ENCODE measurements at regions not wholly inside any gene's neighbourhood (a gene's known extent, or its start where the extent isn't known, plus 50 kb on each side); places are given as distances from the start of the nearest gene placed in this dataset.
"Not testable (repeated sequence)": the region's sequence is repeated elsewhere in the genome, so short reads cannot be mapped to it uniquely, and the experiment has no call there.

- no peak for DNase-seq
- WGBS, 2 donors (ENCODE audit: low coverage in 1 of 2), result 73% methylated on average over 3 of the region's 3 CpGs; no CpG with 5 or more reads in 1 of the 2 donors
- H3K4me3 ChIP-seq, result no peak overlapping the region
- H3K27ac ChIP-seq, result no peak overlapping the region
- TF ChIP-seq CTCF (IDR thresholded peaks at IDR 0.05) (no peak), POLR2A (IDR thresholded peaks at IDR 0.05) (no peak), POLR2AphosphoS5 (IDR thresholded peaks at IDR 0.05) (no peak), EP300 (IDR thresholded peaks at IDR 0.05; ENCODE audit: low read depth) (no peak)
- H3K36me3 ChIP-seq, result no peaks in the 10 kb centered on the region
- H3K4me1 ChIP-seq, result no peaks in the 10 kb centered on the region
- H3K9me3 ChIP-seq, result peaks cover 11 to 16% of the 10 kb centered on the region in 2 donors
- in situ Hi-C loops (cut with MboI; ENCODE audit: low pct_ligation_motif_present in 1 of 4, low pct_unique_long_range_greater_than_20kb in 1 of 4, low sequenced_read_pairs in 3 of 4), result no loop called here
- intact Hi-C loops (cut with DNase I; ENCODE audit: low total_unique reads), result no loop called here
- no peaks in the 10 kb centered on the region for H3K27me3 ChIP-seq
Measured at GRCh38 chr19:13681509-13681908, 82.8 kb upstream of the MRI1 start.

GRCh38 chr19:13680708-13681360, 83.5 kb upstream of the MRI1 start:
- H3K4me3 ChIP-seq; H3K27me3 ChIP-seq; H3K4me1 ChIP-seq; in situ Hi-C loops (cut with MboI; ENCODE audit: low pct_ligation_motif_present in 1 of 4, low pct_unique_long_range_greater_than_20kb in 1 of 4, low sequenced_read_pairs in 3 of 4); DNase-seq; H3K36me3 ChIP-seq; intact Hi-C loops (cut with DNase I; ENCODE audit: low total_unique reads); H3K27ac ChIP-seq: not testable (repeated sequence)
- H3K9me3 ChIP-seq, result peaks cover 11 to 16% of the 10 kb centered on the region in 2 donors
- WGBS, 2 donors (ENCODE audit: low coverage in 1 of 2), result 90 to 91% methylated on average over 2 to 7 of the region's 7 CpGs

GRCh38 chr19:13676967-13677366, 87.4 kb upstream of the MRI1 start:
- H3K27me3 ChIP-seq; H3K27ac ChIP-seq; H3K4me1 ChIP-seq; DNase-seq; in situ Hi-C loops (cut with MboI; ENCODE audit: low pct_ligation_motif_present in 1 of 4, low pct_unique_long_range_greater_than_20kb in 1 of 4, low sequenced_read_pairs in 3 of 4); intact Hi-C loops (cut with DNase I; ENCODE audit: low total_unique reads); H3K4me3 ChIP-seq; H3K36me3 ChIP-seq: not testable (repeated sequence)
- 60 to 76% methylated on average over 1 to 5 of the region's 5 CpGs for WGBS, 2 donors (ENCODE audit: low coverage in 1 of 2)
- H3K9me3 ChIP-seq, result peaks cover 11 to 16% of the 10 kb centered on the region in 2 donors

GRCh38 chr19:13672480-13673175, 91.7 kb upstream of the MRI1 start:
- DNase-seq; H3K27ac ChIP-seq; in situ Hi-C loops (cut with MboI; ENCODE audit: low pct_ligation_motif_present in 1 of 4, low pct_unique_long_range_greater_than_20kb in 1 of 4, low sequenced_read_pairs in 3 of 4): not testable (repeated sequence)

GRCh38 chr19:13670846-13671245, 93.5 kb upstream of the MRI1 start:
- Histone ChIP-seq H3K27me3 (no peaks in the 10 kb centered on the region), H3K9me3 (no peaks in the 10 kb centered on the region), H3K4me3 (no peak overlapping the region), H3K27ac (no peak overlapping the region), H3K36me3 (no peaks in the 10 kb centered on the region), H3K4me1 (no peaks in the 10 kb centered on the region)
- in situ Hi-C loops (cut with MboI; ENCODE audit: low pct_ligation_motif_present in 1 of 4, low pct_unique_long_range_greater_than_20kb in 1 of 4, low sequenced_read_pairs in 3 of 4) (no loop called here), intact Hi-C loops (cut with DNase I; ENCODE audit: low total_unique reads) (no loop called here)
- no peak for DNase-seq
- no peak for TF ChIP-seq CTCF (IDR thresholded peaks at IDR 0.05)
- no peak for TF ChIP-seq POLR2AphosphoS5 (IDR thresholded peaks at IDR 0.05)
- TF ChIP-seq EP300 (IDR thresholded peaks at IDR 0.05; ENCODE audit: low read depth), result no peak
- no peak for TF ChIP-seq POLR2A (IDR thresholded peaks at IDR 0.05)
- 73 to 75% methylated on average over 4 of the region's 4 CpGs for whole genome bisulfite sequencing, 2 donors (ENCODE audit: low coverage in 1 of 2)

More at GRCh38 chr19:13672480-13673175, 91.7 kb upstream of the MRI1 start:
- H3K27me3 ChIP-seq; H3K9me3 ChIP-seq; H3K4me3 ChIP-seq; H3K36me3 ChIP-seq; intact Hi-C loops (cut with DNase I; ENCODE audit: low total_unique reads); H3K4me1 ChIP-seq: not testable (repeated sequence)
- WGBS, 2 donors (ENCODE audit: low coverage in 1 of 2), result 93 to 96% methylated on average over 4 to 7 of the region's 7 CpGs
